Loucy (cell line): ENCODE measurements at regions not wholly inside any gene's neighbourhood (a gene's known extent, or its start where the extent isn't known, plus 50 kb on each side); places are given as distances from the start of the nearest gene placed in this dataset.

Experiments used
- CTCF ChIP-seq: fragments of 200-600 bp; sonication (generic); conservative IDR thresholded peaks from 2 replicates; pipeline ENCODE4 v1.5.1; 2014; ENCODE audit warnings: mild to moderate bottlenecking, antibody characterized with exemption, low read length
- EZH2phosphoT487 ChIP-seq: fragments of 200-600 bp; IDR thresholded peaks from 2 replicates; pipeline ENCODE4 v1.6.1; 2018; ENCODE audit warnings: antibody characterized with exemption, mild to moderate bottlenecking, moderate library complexity, borderline replicate concordance

DNA sequence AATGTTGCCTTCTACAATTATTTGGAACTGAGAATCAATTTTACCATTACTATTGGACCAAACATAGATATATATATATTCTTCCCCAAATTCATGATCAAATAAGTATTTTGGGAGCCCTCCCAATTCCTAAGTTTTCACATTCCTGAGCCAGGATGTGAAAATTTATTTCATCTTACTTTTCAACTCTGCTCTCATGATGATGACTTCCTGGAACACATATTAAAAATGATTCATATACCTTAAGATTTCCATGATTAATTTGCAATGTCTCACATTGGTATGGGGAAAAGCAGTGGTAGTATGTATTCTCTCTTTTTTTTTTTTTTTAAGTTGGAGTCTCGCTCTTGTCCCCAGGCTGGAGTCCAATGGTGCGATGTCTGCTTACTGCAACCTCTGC lies 596.1 kb upstream of the ZEB2 start:
- no peak for TF ChIP-seq CTCF
- no peak for TF ChIP-seq EZH2phosphoT487
